ENCODE measurements at regions not wholly inside any gene's neighbourhood (a gene's known extent, or its start where the extent isn't known, plus 50 kb on each side); places are given as distances from the start of the nearest gene placed in this dataset.

GRCh38 chr20:17138237-17138636 is 88.6 kb upstream of the PCSK2 start:
- no peak for TF ChIP-seq TAF1 (IDR thresholded peaks at IDR 0.05; ENCODE audit: low read depth)
- TF ChIP-seq POLR2AphosphoS5 (IDR thresholded peaks at IDR 0.05): no peak
- no peak for TF ChIP-seq CTCF (IDR thresholded peaks at IDR 0.05; ENCODE audit: poor library complexity, severe bottlenecking)
- no peak for TF ChIP-seq EZH2 (IDR thresholded peaks at IDR 0.05; ENCODE audit: borderline replicate concordance, insufficient read depth, low read length, poor library complexity, severe bottlenecking)
- no peak for TF ChIP-seq REST (IDR thresholded peaks at IDR 0.05; ENCODE audit: borderline replicate concordance)
- TF ChIP-seq EP300 (conservative IDR thresholded peaks at IDR 0.05; ENCODE audit: poor library complexity, severe bottlenecking): no peak
- no peak for TF ChIP-seq SMC3 (conservative IDR thresholded peaks at IDR 0.05; ENCODE audit: poor library complexity)
- no peak for TF ChIP-seq RAD21 (conservative IDR thresholded peaks at IDR 0.05)
